ENCODE measurements at regions not wholly inside any gene's neighbourhood (a gene's known extent, or its start where the extent isn't known, plus 50 kb on each side); places are given as distances from the start of the nearest gene placed in this dataset.

GRCh38 chr5:62969409-62970120, 390.9 kb downstream of the LRRC70 start:
- H3K9me3 Mint-ChIP-seq (ENCODE audit: unreplicated experiment): peaks cover 6% of the 10 kb centered on the region
- H3K27me3 Mint-ChIP-seq (ENCODE audit: unreplicated experiment): no peaks in the 10 kb centered on the region
- no peak for DNase-seq
- H3K4me1 Mint-ChIP-seq (ENCODE audit: low read depth, unreplicated experiment): no peaks in the 10 kb centered on the region
- H3K27ac Mint-ChIP-seq (ENCODE audit: unreplicated experiment): no peak overlapping the region
- no peak overlapping the region for H3K4me3 Mint-ChIP-seq (ENCODE audit: unreplicated experiment)
- TF ChIP-seq, protein P1, sequence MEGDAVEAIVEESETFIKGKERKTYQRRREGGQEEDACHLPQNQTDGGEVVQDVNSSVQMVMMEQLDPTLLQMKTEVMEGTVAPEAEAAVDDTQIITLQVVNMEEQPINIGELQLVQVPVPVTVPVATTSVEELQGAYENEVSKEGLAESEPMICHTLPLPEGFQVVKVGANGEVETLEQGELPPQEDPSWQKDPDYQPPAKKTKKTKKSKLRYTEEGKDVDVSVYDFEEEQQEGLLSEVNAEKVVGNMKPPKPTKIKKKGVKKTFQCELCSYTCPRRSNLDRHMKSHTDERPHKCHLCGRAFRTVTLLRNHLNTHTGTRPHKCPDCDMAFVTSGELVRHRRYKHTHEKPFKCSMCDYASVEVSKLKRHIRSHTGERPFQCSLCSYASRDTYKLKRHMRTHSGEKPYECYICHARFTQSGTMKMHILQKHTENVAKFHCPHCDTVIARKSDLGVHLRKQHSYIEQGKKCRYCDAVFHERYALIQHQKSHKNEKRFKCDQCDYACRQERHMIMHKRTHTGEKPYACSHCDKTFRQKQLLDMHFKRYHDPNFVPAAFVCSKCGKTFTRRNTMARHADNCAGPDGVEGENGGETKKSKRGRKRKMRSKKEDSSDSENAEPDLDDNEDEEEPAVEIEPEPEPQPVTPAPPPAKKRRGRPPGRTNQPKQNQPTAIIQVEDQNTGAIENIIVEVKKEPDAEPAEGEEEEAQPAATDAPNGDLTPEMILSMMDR (IDR thresholded peaks at IDR 0.05; ENCODE audit: partially characterized antibody, unreplicated experiment): no peak
- H3K36me3 Mint-ChIP-seq (ENCODE audit: unreplicated experiment): peaks cover 11% of the 10 kb centered on the region

DNA sequence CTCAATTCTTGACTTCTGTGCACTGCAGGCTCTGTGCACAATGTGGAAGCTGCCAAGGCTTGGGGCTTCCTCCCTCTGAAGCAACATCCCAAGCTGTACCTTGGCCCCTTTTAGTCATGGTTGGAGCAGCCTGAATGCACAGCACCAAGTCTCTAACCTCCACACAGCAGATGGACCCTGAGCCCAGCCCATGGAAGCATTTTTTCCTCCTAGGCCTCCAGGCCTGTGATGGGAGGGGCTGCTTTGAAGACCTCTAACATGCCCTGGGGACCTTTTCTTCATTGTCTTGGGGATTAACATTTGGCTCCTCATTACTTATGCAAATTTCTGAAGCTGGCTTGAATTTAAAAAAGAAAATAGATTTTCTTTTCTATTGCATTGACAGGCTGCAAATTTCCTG, 385.8 kb downstream of the LRRC70 start:
- no peak overlapping the region for H3K27ac Mint-ChIP-seq (ENCODE audit: unreplicated experiment)
- H3K9me3 Mint-ChIP-seq (ENCODE audit: unreplicated experiment): peaks cover 9% of the 10 kb centered on the region
- TF ChIP-seq, protein P1 (IDR thresholded peaks at IDR 0.05; ENCODE audit: partially characterized antibody, unreplicated experiment): no peak
- H3K36me3 Mint-ChIP-seq (ENCODE audit: unreplicated experiment): peaks cover 28% of the 10 kb centered on the region
- H3K27me3 Mint-ChIP-seq (ENCODE audit: unreplicated experiment): peaks cover 5% of the 10 kb centered on the region
- H3K4me1 Mint-ChIP-seq (ENCODE audit: low read depth, unreplicated experiment): no peaks in the 10 kb centered on the region
- no peak for DNase-seq
- H3K4me3 Mint-ChIP-seq (ENCODE audit: unreplicated experiment): no peak overlapping the region

GRCh38 chr5:62960781-62961180, 382.2 kb downstream of the LRRC70 start:
- Mint-ChIP-seq H3K36me3 (ENCODE audit: unreplicated experiment) (peaks cover 25% of the 10 kb centered on the region), H3K27me3 (ENCODE audit: unreplicated experiment) (peaks cover 5% of the 10 kb centered on the region), H3K9me3 (ENCODE audit: unreplicated experiment) (peaks cover 9% of the 10 kb centered on the region), H3K4me1 (ENCODE audit: low read depth, unreplicated experiment) (peaks cover 2% of the 10 kb centered on the region), H3K4me3 (ENCODE audit: unreplicated experiment) (no peak overlapping the region), H3K27ac (ENCODE audit: unreplicated experiment) (no peak overlapping the region)
- DNase-seq: no peak
- TF ChIP-seq, protein P1 (IDR thresholded peaks at IDR 0.05; ENCODE audit: partially characterized antibody, unreplicated experiment): no peak

DNA sequence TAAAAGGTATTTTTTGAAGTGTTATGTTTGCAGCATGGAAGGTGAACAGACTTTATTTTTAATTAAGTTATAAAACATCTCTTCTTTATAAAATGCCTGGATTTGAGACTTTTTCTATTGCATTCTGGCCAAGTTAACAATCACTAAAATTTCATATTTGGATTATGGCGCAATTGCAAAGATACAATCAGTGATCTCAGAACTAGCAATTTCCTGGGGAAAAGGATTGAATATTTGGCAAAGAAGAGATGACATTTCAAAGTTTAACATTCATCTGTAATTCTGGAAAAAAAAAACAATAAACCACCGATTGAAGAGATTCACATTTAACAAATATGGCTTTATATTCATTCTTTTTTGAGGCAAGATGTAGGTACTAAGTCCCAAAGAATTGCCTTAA, 378.0 kb downstream of the LRRC70 start:
- H3K4me3 Mint-ChIP-seq (ENCODE audit: unreplicated experiment): no peak overlapping the region
- no peaks in the 10 kb centered on the region for H3K9me3 Mint-ChIP-seq (ENCODE audit: unreplicated experiment)
- no peak overlapping the region for H3K27ac Mint-ChIP-seq (ENCODE audit: unreplicated experiment)
- no peaks in the 10 kb centered on the region for H3K36me3 Mint-ChIP-seq (ENCODE audit: unreplicated experiment)
- TF ChIP-seq, protein P1 (IDR thresholded peaks at IDR 0.05; ENCODE audit: partially characterized antibody, unreplicated experiment): no peak
- H3K27me3 Mint-ChIP-seq (ENCODE audit: unreplicated experiment): no peaks in the 10 kb centered on the region
- H3K4me1 Mint-ChIP-seq (ENCODE audit: low read depth, unreplicated experiment): peaks cover 2% of the 10 kb centered on the region
- DNase-seq: no peak

DNA sequence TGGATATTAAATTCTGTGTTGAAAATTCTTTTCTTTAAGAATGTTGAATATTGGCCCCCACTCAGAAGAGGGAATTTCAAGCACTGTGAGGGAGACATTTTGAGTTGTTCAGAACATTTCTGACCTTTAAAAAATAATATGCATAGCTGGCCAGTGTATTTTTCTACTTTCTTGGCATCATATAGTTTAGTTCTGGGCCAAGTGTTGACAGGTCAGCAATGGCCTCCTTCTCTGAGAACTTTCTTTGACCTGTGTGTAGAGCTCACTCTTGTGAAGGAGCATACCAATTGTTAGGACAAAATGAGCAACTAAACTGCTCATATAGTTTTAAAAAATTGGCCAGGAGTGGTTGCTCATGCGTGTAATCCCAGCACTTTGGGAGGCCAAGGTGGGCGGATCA, 376.0 kb downstream of the LRRC70 start:
- H3K27ac Mint-ChIP-seq (ENCODE audit: unreplicated experiment): no peak overlapping the region
- H3K36me3 Mint-ChIP-seq (ENCODE audit: unreplicated experiment): no peaks in the 10 kb centered on the region

More for the DNA sequence above, 376.0 kb downstream of the LRRC70 start:
- Mint-ChIP-seq H3K4me3 (ENCODE audit: unreplicated experiment) (no peak overlapping the region), H3K9me3 (ENCODE audit: unreplicated experiment) (no peaks in the 10 kb centered on the region), H3K4me1 (ENCODE audit: low read depth, unreplicated experiment) (peaks cover 2% of the 10 kb centered on the region), H3K27me3 (ENCODE audit: unreplicated experiment) (no peaks in the 10 kb centered on the region)
- no peak for DNase-seq
- TF ChIP-seq, protein P1 (IDR thresholded peaks at IDR 0.05; ENCODE audit: partially characterized antibody, unreplicated experiment): no peak

Data from glutamatergic neuron (in vitro differentiated cells).